GM19351 (cell line): ENCODE measurements at regions not wholly inside any gene's neighbourhood (a gene's known extent, or its start where the extent isn't known, plus 50 kb on each side); places are given as distances from the start of the nearest gene placed in this dataset.

Source experiments
- ATAC-seq: cut with Tn5 transposase; IDR thresholded peaks from one replicate; pipeline ENCODE4 v1.9.1; 2021; ENCODE audit warnings: mild to moderate bottlenecking, moderate library complexity; ENCODE audit not compliant: unreplicated experiment

DNA sequence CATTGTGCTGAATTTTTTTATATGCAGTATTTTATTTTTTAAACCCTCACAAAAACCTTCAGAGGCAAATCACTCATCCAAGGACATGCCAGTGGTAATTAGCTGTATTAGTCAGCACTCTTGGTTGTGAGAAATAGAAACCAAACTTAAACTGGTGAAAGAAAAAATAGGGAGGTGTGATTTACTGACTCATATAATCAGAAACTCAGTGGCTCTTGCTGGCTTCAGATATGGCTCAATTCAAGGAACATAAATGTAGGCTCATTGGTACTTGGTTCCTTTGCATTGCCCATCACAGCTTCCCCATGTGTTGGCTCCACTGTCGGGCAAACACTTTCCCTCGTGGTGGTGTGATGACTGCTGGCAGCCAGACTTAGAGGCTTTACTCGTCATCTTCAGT lies 497.2 kb downstream of the MAT2B start:
- peak; percentile 69 for ATAC-seq

DNA sequence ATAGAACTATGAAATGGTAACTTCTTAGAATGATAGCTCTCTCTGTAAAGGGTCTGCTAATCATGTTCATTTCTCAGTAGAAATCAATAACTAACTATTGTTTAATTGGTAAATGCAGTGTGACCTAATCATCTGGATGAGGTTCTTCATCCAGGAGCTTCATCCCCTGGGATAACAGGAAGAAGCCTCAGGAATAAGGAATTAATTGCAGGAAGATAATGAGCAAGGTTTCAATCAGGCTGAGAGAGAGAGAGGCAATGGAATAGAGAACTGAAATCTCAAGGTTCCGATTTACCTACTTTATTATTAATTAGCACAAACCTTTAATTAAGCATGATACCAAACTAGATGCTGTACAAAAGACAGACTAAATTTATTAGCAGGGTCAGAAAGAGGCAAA lies 499.7 kb downstream of the MAT2B start:
- ATAC-seq, result no peak

DNA sequence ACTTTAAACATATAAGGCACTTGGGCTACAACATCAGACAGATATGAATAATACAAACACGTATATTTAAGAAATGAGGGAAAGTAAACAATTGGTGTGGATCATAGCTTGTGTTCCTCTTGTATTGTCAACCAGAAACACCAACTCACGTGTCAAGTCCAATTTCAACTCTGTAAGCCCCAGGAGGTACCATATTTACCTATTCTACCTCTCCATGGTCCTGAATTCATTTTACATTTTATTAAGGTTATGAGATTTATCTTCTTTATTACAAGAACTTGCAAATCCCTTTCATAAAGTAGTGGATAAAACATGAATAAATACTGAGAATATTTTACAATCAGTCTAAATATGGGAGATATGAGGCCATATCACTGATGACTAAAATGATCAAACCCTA lies 501.6 kb downstream of the MAT2B start:
- no peak for ATAC-seq

GRCh38 chr5:164009621-164010020 lies 504.2 kb downstream of the MAT2B start:
- ATAC-seq, result no peak

- ATAC-seq, result no peak
Measured at GRCh38 chr5:164010900-164011299, 505.5 kb downstream of the MAT2B start.

- no peak for ATAC-seq
Measured at GRCh38 chr5:164012371-164012770, 507.0 kb downstream of the MAT2B start.

DNA sequence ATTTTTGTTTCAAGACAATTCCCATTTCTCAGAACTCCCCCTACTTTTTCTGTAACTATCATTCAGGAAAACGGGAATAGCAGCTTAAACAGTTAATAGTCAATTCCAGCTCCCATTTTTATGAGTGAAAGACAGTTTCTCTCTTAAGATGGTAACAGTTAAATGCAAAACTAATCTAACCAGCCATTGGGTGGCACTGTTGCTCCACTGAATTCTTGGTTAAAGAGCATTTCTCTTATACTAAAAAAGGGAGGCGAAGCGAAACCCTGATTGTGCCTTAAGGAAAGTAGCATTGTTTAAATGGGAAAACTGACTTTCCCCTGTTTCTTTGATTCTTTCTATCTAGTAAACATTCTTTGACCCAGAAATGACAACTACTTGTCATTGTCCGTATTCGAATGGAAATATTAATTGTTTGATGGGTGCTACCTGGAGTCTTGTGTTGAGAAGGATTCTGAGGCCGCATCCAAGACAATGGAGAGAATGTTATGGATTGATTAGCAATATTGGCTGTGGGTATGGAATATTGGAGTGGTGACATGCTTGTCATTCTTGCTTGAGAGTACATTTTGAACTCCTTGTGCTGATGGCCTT lies 507.8 kb downstream of the MAT2B start:
- ATAC-seq, result peak; percentile 84

DNA sequence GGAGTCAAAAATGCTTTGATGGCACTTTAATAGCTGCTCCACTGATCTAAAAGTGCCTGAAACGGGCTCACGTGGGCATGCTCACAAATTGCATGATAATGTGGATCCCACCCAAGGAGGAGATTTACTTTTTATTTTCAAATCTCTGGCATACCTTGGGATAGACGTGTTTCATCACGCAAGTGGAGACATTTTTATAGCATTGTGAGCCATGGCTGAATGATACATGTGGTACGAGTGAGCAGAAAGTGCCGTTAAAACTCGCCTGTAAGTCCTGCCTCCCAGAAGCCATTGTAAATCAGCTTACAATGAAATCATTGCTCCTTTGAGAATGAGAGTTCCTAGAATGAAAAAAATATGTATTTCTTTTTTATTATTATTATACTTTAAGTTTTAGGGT lies 514.7 kb downstream of the MAT2B start:
- no peak for ATAC-seq

DNA sequence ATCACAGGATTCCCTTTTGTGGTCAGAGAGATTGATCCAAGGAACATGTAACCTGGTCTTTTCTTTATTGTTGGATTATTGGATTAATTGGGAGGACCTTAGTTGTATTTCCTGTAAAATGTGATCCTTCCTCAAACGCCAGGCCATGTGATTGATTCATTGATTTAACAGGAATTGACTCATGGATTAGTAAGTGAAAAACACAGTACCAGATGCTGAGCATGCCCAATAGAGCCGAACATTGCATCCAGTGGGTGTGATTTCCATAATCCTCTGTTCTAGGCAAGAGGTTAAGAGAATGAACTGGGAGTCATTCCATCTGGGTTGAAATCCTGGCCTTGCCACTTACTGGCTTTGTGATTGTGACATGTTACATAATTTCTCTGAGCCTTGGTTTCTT lies 522.3 kb downstream of the MAT2B start:
- ATAC-seq, result no peak

- ATAC-seq, result no peak
Measured at GRCh38 chr5:164038128-164038783, 532.8 kb downstream of the MAT2B start.

GRCh38 chr5:164041105-164041504 lies 535.7 kb downstream of the MAT2B start:
- ATAC-seq, result no peak

- ATAC-seq, result no peak
Measured at GRCh38 chr5:164048359-164048926, 543.0 kb downstream of the MAT2B start.

- ATAC-seq, result no peak
Measured at GRCh38 chr5:164051745-164052144, 546.3 kb downstream of the MAT2B start.

- ATAC-seq, result no peak
Measured at GRCh38 chr5:164052536-164053093, 547.2 kb downstream of the MAT2B start.

DNA sequence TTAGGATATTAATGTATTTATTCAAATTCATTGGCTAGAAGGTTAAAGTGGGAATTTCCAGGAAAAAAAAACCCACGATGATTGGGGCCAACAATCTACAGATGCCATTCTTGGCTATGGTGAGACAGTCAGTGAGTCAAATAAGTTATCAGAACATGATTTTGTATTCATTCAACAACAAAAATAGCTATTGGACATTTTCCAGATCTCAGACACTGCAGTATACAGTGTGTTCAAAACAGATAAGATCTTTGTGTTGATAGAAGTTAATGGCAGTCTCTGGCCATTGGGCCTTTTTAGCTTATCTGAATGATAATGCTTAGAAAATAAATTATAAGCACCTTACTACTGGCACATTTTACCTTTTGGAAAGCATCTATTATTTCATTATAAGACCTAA lies 547.7 kb downstream of the MAT2B start:
- no peak for ATAC-seq

DNA sequence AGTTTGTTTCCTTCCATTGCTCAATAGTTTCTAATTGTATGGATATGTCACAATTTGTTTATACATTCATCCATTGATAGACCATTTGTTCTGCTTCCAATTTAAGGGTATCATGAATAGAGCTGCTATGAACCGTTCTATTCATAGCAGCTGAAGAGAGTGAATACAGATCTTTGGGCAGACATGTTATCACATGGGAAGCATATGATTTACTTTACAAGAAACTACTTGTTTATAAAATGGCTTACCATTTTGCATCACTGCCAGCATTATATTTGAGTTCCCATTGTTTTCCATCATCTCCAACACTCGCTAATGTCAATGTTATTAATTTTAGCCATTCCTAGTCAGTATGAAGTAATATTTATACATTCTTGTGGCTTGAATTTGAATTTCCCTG lies 549.0 kb downstream of the MAT2B start:
- ATAC-seq, result no peak

- ATAC-seq, result no peak
Measured at GRCh38 chr5:164057121-164057520, 551.7 kb downstream of the MAT2B start.

GRCh38 chr5:164058621-164059020 lies 553.2 kb downstream of the MAT2B start:
- ATAC-seq, result no peak

DNA sequence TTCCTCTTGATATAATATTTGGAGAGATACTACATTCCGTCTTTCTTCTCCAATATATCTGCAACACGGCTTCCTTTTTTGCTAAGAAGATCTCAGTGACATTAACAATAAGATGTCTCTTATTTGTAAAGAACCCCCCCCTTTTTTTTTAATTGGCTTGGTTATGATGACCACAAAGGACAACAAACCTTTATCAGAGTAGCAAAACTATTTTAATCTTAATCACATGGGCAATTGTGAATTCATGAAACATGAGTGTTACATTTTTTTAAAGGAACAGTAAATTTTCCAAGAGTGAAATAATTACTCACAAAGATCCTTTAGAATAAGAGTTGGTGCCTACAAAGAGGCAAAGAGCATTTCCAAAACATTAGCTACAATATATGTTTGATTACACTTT lies 554.1 kb downstream of the MAT2B start:
- ATAC-seq, result no peak

GRCh38 chr5:164060786-164061355 lies 555.5 kb downstream of the MAT2B start:
- no peak for ATAC-seq

DNA sequence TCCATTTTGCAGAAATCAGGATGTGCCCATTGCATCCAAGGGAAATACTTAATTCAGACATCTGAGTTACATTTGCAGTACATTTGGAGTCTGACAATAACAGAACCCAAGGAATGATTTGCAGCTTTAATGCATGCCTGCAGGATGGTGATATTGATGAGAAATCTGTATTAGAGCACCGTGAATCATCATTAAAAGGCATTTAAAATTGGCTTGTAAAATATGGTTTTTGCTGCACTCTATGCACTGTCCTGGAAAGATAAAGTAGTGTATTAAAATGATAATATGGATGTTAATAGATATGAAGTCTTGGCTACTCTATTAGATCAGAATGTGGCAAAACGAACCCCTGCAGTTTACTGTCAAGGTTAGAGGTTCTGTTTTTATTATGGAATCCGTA lies 556.9 kb downstream of the MAT2B start:
- ATAC-seq, result no peak

DNA sequence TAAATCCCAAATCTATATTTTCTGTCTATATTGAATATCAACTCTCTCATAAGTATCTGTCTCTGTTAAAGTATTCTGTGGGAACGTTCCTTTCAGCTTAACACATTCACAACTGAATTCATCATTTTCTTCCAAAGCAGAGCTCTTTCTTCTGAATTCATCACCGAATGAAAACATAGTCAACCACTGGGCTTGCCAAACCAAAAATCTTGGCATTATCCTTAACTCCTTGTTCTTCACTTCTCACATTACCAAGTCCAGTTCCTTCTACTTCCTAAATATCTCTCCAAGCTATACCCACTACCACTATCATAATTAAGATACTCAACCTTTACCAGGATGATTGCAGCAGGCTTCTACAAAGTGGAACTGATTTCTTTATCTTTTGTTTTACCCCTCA lies 559.8 kb downstream of the MAT2B start:
- no peak for ATAC-seq
